ENCODE measurements at regions not wholly inside any gene's neighbourhood (a gene's known extent, or its start where the extent isn't known, plus 50 kb on each side); places are given as distances from the start of the nearest gene placed in this dataset.
A peak's percentile ranks its signal among the peaks of the same experiment; 100 is the strongest.

DNA sequence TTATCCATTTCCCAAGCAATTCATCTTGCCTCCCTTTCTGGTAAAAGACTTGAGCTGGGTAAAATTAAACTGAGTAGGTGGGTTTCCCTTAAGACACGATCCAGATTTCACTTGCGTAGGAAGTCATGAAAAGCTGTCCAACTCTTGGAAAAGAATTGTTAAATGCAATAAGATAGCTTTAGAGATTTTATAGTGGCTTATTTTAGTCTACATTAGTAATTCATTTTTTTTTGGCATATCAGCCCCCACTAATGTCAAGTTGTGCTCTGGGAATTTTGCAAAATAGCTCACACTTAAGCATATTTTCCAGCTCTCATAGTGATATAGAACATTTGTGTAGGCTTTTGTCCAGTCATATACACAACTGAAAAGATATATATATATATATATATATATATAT, 344.7 kb upstream of the FIGN start:
- Histone ChIP-seq H2BK15ac (ENCODE audit: low read length) (no peak overlapping the region), H3K79me1 (ENCODE audit: low read depth, low read length) (no peaks in the 10 kb centered on the region), H2AK5ac (ENCODE audit: low read depth, low read length) (no peak overlapping the region), H2BK12ac (ENCODE audit: low read length) (no peak overlapping the region), H3K9ac (ENCODE audit: low read depth, low read length, poor library complexity) (no peak overlapping the region), H4K91ac (ENCODE audit: low read depth, low read length, poor library complexity) (no peak overlapping the region), H3K4me1 (ENCODE audit: control insufficient read depth in 2 of 2, insufficient read depth in 1 of 2, low read depth in 1 of 2, low read length in 2 of 2) (no peaks in the 10 kb centered on the region), H2AFZ (ENCODE audit: low read length) (no peak overlapping the region), H3K9me3 (replicated peaks in 1 of 2; ENCODE audit: control insufficient read depth in 2 of 2, insufficient read depth in 1 of 2, low read depth in 1 of 2, low read length in 2 of 2) (peaks cover 0 to 9% of the 10 kb centered on the region in 2 donors), H3K14ac (ENCODE audit: low read length) (no peak overlapping the region), H3K36me3 (replicated peaks in 1 of 2; ENCODE audit: control insufficient read depth in 2 of 2, insufficient read depth in 2 of 2, low read length in 2 of 2) (no peaks in the 10 kb centered on the region), H4K8ac (ENCODE audit: low read depth, low read length) (no peak overlapping the region), H3K4ac (ENCODE audit: low read length) (no peak overlapping the region), H3K27ac (replicated peaks; ENCODE audit: low read length) (no peak overlapping the region), H3K27me3 (ENCODE audit: control insufficient read depth in 3 of 3, insufficient read depth in 3 of 3, low read depth in 1 of 3, low read length in 3 of 3) (no peaks in the 10 kb centered on the region), H3K23ac (ENCODE audit: low read depth, low read length, poor library complexity) (no peak overlapping the region), H3K4me2 (ENCODE audit: insufficient read depth, low read length, poor library complexity, severe bottlenecking) (no peak overlapping the region), H3K18ac (ENCODE audit: low read length) (no peak overlapping the region), H2BK5ac (ENCODE audit: low read length) (no peak overlapping the region), H3K4me3 (ENCODE audit: low read length in 2 of 2) (no peak overlapping the region), H2BK120ac (ENCODE audit: low read depth, low read length) (no peak overlapping the region)
- no peak for DNase-seq (ENCODE audit: low spot score)
- WGBS, 2 donors (ENCODE audit: extremely low coverage in 2 of 2, insufficient read length in 2 of 2, insufficient replicate concordance in 1 of 2), result no CpG with 5 or more reads among the region's 2 CpGs

GRCh38 chr2:164079258-164079657, 343.4 kb upstream of the FIGN start:
- Histone ChIP-seq H2BK12ac (ENCODE audit: low read length) (no peak overlapping the region), H2BK15ac (ENCODE audit: low read length) (no peak overlapping the region), H4K91ac (ENCODE audit: low read depth, low read length, poor library complexity) (no peak overlapping the region), H3K9me3 (replicated peaks in 1 of 2; ENCODE audit: control insufficient read depth in 2 of 2, insufficient read depth in 1 of 2, low read depth in 1 of 2, low read length in 2 of 2) (peaks cover 0 to 10% of the 10 kb centered on the region in 2 donors), H2AK5ac (ENCODE audit: low read depth, low read length) (no peak overlapping the region), H3K9ac (ENCODE audit: low read depth, low read length, poor library complexity) (no peak overlapping the region), H3K36me3 (replicated peaks in 1 of 2; ENCODE audit: control insufficient read depth in 2 of 2, insufficient read depth in 2 of 2, low read length in 2 of 2) (no peaks in the 10 kb centered on the region), H3K4me3 (ENCODE audit: low read length in 2 of 2) (no peak overlapping the region), H3K79me1 (ENCODE audit: low read depth, low read length) (no peaks in the 10 kb centered on the region), H3K27ac (replicated peaks; ENCODE audit: low read length) (no peak overlapping the region), H3K14ac (ENCODE audit: low read length) (no peak overlapping the region), H3K27me3 (ENCODE audit: control insufficient read depth in 3 of 3, insufficient read depth in 3 of 3, low read depth in 1 of 3, low read length in 3 of 3) (no peaks in the 10 kb centered on the region), H2BK120ac (ENCODE audit: low read depth, low read length) (no peak overlapping the region), H4K8ac (ENCODE audit: low read depth, low read length) (no peak overlapping the region), H3K23ac (ENCODE audit: low read depth, low read length, poor library complexity) (no peak overlapping the region), H3K4ac (ENCODE audit: low read length) (no peak overlapping the region), H3K18ac (ENCODE audit: low read length) (no peak overlapping the region), H2AFZ (ENCODE audit: low read length) (no peak overlapping the region), H3K4me1 (ENCODE audit: control insufficient read depth in 2 of 2, insufficient read depth in 1 of 2, low read depth in 1 of 2, low read length in 2 of 2) (no peaks in the 10 kb centered on the region), H3K4me2 (ENCODE audit: insufficient read depth, low read length, poor library complexity, severe bottlenecking) (no peak overlapping the region), H2BK5ac (ENCODE audit: low read length) (no peak overlapping the region)
- no CpG with 5 or more reads among the region's 2 CpGs for WGBS, 2 donors (ENCODE audit: extremely low coverage in 2 of 2, insufficient read length in 2 of 2, insufficient replicate concordance in 1 of 2)
- no peak for DNase-seq (ENCODE audit: low spot score)

DNA sequence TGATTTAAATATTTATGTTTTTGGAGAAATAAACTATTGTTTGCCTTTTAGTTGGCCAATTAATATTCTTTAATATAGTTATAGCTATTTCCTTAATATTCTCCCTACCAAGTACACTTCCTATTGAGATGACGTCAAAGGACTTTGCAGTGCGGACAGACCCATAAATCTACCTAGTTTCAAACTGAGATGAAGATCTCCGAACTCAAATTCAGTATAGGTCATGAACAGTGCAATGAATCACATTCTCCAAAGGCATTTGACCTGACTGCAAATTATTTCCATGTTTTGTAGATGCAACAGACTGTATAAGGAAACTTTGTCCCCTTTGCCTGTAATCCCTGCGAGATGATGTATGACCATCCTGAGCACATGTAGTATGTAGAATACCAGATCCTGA, 342.6 kb upstream of the FIGN start:
- no peak for DNase-seq (ENCODE audit: low spot score)
- Histone ChIP-seq H3K18ac (ENCODE audit: low read length) (no peak overlapping the region), H3K9ac (ENCODE audit: low read depth, low read length, poor library complexity) (no peak overlapping the region), H3K36me3 (replicated peaks in 1 of 2; ENCODE audit: control insufficient read depth in 2 of 2, insufficient read depth in 2 of 2, low read length in 2 of 2) (no peaks in the 10 kb centered on the region), H2BK12ac (ENCODE audit: low read length) (no peak overlapping the region), H3K23ac (ENCODE audit: low read depth, low read length, poor library complexity) (no peak overlapping the region), H2BK120ac (ENCODE audit: low read depth, low read length) (no peak overlapping the region), H2BK5ac (ENCODE audit: low read length) (no peak overlapping the region), H3K4me3 (ENCODE audit: low read length in 2 of 2) (no peak overlapping the region), H3K27me3 (ENCODE audit: control insufficient read depth in 3 of 3, insufficient read depth in 3 of 3, low read depth in 1 of 3, low read length in 3 of 3) (no peaks in the 10 kb centered on the region), H3K14ac (ENCODE audit: low read length) (no peak overlapping the region), H4K91ac (ENCODE audit: low read depth, low read length, poor library complexity) (no peak overlapping the region), H2AK5ac (ENCODE audit: low read depth, low read length) (no peak overlapping the region), H3K4me1 (ENCODE audit: control insufficient read depth in 2 of 2, insufficient read depth in 1 of 2, low read depth in 1 of 2, low read length in 2 of 2) (peaks cover 1 to 5% of the 10 kb centered on the region in 2 donors), H3K79me1 (ENCODE audit: low read depth, low read length) (no peaks in the 10 kb centered on the region), H4K8ac (ENCODE audit: low read depth, low read length) (no peak overlapping the region), H3K27ac (replicated peaks; ENCODE audit: low read length) (no peak overlapping the region), H3K4ac (ENCODE audit: low read length) (no peak overlapping the region), H3K4me2 (ENCODE audit: insufficient read depth, low read length, poor library complexity, severe bottlenecking) (no peak overlapping the region), H3K9me3 (replicated peaks in 1 of 2; ENCODE audit: control insufficient read depth in 2 of 2, insufficient read depth in 1 of 2, low read depth in 1 of 2, low read length in 2 of 2) (peaks cover 0 to 10% of the 10 kb centered on the region in 2 donors), H2BK15ac (ENCODE audit: low read length) (no peak overlapping the region), H2AFZ (ENCODE audit: low read length) (no peak overlapping the region)
- no CpG with 5 or more reads among the region's 4 CpGs for WGBS, 2 donors (ENCODE audit: extremely low coverage in 2 of 2, insufficient read length in 2 of 2, insufficient replicate concordance in 1 of 2)

- no peak for DNase-seq (ENCODE audit: low spot score)
- H3K4me1 ChIP-seq (ENCODE audit: control insufficient read depth in 2 of 2, insufficient read depth in 1 of 2, low read depth in 1 of 2, low read length in 2 of 2), result peaks cover 1 to 9% of the 10 kb centered on the region in 2 donors
- H3K27me3 ChIP-seq (ENCODE audit: control insufficient read depth in 3 of 3, insufficient read depth in 3 of 3, low read depth in 1 of 3, low read length in 3 of 3), result no peaks in the 10 kb centered on the region
- H2BK12ac ChIP-seq (ENCODE audit: low read length), result no peak overlapping the region
- H3K18ac ChIP-seq (ENCODE audit: low read length), result no peak overlapping the region
- H2AFZ ChIP-seq (ENCODE audit: low read length), result peak overlapping the region; percentile 75
- no peak overlapping the region for H2AK5ac ChIP-seq (ENCODE audit: low read depth, low read length)
- H3K4me2 ChIP-seq (ENCODE audit: insufficient read depth, low read length, poor library complexity, severe bottlenecking), result no peak overlapping the region
- no peak overlapping the region for H2BK15ac ChIP-seq (ENCODE audit: low read length)
- no peak overlapping the region for H4K8ac ChIP-seq (ENCODE audit: low read depth, low read length)
- no peaks in the 10 kb centered on the region for H3K36me3 ChIP-seq (replicated peaks in 1 of 2; ENCODE audit: control insufficient read depth in 2 of 2, insufficient read depth in 2 of 2, low read length in 2 of 2)
- H3K79me1 ChIP-seq (ENCODE audit: low read depth, low read length), result no peaks in the 10 kb centered on the region
- no peak overlapping the region for H3K4ac ChIP-seq (ENCODE audit: low read length)
- H4K91ac ChIP-seq (ENCODE audit: low read depth, low read length, poor library complexity), result no peak overlapping the region
- H2BK5ac ChIP-seq (ENCODE audit: low read length), result no peak overlapping the region
- H3K14ac ChIP-seq (ENCODE audit: low read length), result no peak overlapping the region
- WGBS, 2 donors (ENCODE audit: extremely low coverage in 2 of 2, insufficient read length in 2 of 2, insufficient replicate concordance in 1 of 2), result no CpG with 5 or more reads among the region's 12 CpGs
- no peak overlapping the region for H3K23ac ChIP-seq (ENCODE audit: low read depth, low read length, poor library complexity)
- H2BK120ac ChIP-seq (ENCODE audit: low read depth, low read length), result no peak overlapping the region
- no peak overlapping the region for H3K4me3 ChIP-seq (ENCODE audit: low read length in 2 of 2)
- no peak overlapping the region for H3K9ac ChIP-seq (ENCODE audit: low read depth, low read length, poor library complexity)
- peaks cover 0 to 10% of the 10 kb centered on the region in 2 donors for H3K9me3 ChIP-seq (replicated peaks in 1 of 2; ENCODE audit: control insufficient read depth in 2 of 2, insufficient read depth in 1 of 2, low read depth in 1 of 2, low read length in 2 of 2)
- H3K27ac ChIP-seq (replicated peaks; ENCODE audit: low read length), result no peak overlapping the region
Measured at GRCh38 chr2:164073101-164074074, 337.6 kb upstream of the FIGN start.

All from neuronal stem cell (in vitro differentiated cells).